ENCODE measurements at regions not wholly inside any gene's neighbourhood (a gene's known extent, or its start where the extent isn't known, plus 50 kb on each side); places are given as distances from the start of the nearest gene placed in this dataset.
"Not testable (repeated sequence)": the region's sequence is repeated elsewhere in the genome, so short reads cannot be mapped to it uniquely, and the experiment has no call there.

DNA sequence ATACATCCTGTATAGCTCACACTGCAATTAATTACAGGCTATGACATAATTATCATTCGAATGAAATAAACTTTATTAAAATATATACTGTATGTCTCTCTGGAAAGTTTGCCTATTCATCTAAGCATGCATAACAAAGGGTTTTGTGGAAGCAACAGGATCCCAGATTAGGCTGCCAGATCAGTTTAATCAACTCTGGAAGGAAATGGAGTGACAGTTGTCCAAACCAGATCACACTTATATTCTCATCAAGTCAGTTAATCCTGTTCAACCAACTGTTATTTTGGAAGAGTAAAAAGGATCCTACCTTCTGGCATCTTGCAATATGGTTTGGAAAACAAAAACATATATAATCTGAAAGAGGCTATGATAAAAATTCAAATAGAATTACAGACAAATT is 312.2 kb downstream of the FAT4 start:
- H3K4me1 ChIP-seq = no peaks in the 10 kb centered on the region
- no peak for TF ChIP-seq POLR2A (IDR thresholded peaks at IDR 0.05)
- TF ChIP-seq, protein P1, sequence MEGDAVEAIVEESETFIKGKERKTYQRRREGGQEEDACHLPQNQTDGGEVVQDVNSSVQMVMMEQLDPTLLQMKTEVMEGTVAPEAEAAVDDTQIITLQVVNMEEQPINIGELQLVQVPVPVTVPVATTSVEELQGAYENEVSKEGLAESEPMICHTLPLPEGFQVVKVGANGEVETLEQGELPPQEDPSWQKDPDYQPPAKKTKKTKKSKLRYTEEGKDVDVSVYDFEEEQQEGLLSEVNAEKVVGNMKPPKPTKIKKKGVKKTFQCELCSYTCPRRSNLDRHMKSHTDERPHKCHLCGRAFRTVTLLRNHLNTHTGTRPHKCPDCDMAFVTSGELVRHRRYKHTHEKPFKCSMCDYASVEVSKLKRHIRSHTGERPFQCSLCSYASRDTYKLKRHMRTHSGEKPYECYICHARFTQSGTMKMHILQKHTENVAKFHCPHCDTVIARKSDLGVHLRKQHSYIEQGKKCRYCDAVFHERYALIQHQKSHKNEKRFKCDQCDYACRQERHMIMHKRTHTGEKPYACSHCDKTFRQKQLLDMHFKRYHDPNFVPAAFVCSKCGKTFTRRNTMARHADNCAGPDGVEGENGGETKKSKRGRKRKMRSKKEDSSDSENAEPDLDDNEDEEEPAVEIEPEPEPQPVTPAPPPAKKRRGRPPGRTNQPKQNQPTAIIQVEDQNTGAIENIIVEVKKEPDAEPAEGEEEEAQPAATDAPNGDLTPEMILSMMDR (IDR thresholded peaks at IDR 0.05) = no peak
- DNase-seq = no peak
- no peak overlapping the region for H3K4me3 ChIP-seq
- no peaks in the 10 kb centered on the region for H3K27me3 ChIP-seq
- no peaks in the 10 kb centered on the region for H3K36me3 ChIP-seq
- H3K27ac ChIP-seq = no peak overlapping the region
- no peaks in the 10 kb centered on the region for H3K9me3 ChIP-seq

DNA sequence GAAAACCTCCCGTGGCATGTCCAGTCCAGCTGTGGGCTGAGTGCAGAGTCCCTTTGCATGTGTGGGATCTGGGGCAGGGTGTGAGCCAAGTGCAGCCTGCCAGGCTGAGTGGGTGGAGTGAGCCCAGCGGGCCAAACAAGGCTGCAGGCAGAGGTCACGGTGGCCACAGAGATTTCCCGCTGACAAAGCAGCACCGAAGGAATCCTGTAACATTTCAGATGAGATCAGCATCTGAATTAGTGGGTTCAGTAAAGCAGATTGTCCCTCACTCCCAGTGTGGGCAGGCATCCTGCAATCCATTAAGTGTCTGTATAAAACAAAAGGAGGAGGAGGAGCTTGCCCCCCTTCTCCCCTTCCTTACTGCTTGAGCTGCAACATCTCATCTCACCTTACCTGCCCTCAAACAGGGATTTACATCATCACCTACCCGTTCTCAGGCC is 324.4 kb downstream of the FAT4 start:
- no peak for DNase-seq
- TF ChIP-seq POLR2A (IDR thresholded peaks at IDR 0.05) = no peak
- TF ChIP-seq, protein P1 (IDR thresholded peaks at IDR 0.05) = no peak
- H3K27ac ChIP-seq = no peak overlapping the region
- no peaks in the 10 kb centered on the region for H3K4me1 ChIP-seq
- no peaks in the 10 kb centered on the region for H3K27me3 ChIP-seq
- no peaks in the 10 kb centered on the region for H3K36me3 ChIP-seq
- H3K9me3 ChIP-seq = no peaks in the 10 kb centered on the region
- no peak overlapping the region for H3K4me3 ChIP-seq

DNA sequence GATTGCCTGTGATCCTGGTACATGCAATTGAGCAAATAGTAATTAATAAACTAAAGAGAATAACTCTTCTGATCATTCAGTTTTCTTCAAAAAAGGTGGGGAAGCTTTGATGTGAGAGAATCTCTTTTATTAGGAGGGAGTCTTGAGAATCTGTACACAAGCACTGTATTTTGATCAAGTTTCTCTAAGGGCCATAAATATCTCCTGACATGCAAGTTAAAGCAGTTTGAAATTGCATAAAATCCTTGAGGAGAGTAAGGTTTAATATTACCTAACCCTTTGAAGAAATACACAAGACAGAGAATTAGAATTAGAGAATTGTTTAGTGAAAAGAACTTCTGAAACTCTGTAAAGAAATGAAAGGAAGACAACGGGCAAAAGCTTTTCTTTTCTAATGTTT is 326.9 kb downstream of the FAT4 start:
- no peak for DNase-seq
- Histone ChIP-seq H3K9me3 (no peaks in the 10 kb centered on the region), H3K27ac (no peak overlapping the region), H3K4me1 (no peaks in the 10 kb centered on the region), H3K27me3 (no peaks in the 10 kb centered on the region), H3K4me3 (no peak overlapping the region), H3K36me3 (no peaks in the 10 kb centered on the region)
- TF ChIP-seq, protein P1 (IDR thresholded peaks at IDR 0.05) = no peak
- TF ChIP-seq POLR2A (IDR thresholded peaks at IDR 0.05) = no peak

DNA sequence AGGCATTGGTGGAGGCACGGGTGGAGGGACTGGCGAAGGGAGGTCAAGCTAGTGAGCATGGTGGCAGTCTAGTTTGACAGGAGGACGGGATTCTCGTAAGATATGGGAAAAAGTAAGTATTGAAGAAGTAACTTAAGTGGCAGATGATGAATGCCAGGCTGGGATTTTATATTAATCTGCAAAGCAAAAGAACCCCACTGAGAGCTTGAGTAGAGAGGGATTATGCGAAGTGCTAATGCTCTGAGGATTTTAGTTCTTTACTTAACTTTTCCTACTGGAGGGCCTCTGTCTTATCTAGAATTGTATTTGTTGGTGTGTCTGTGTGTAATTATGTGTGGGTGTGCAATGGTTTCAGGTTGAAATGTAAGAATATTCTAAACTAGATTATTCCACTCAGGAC is 327.9 kb downstream of the FAT4 start:
- Histone ChIP-seq H3K27ac (no peak overlapping the region), H3K27me3 (no peaks in the 10 kb centered on the region), H3K36me3 (no peaks in the 10 kb centered on the region), H3K4me1 (no peaks in the 10 kb centered on the region), H3K4me3 (no peak overlapping the region), H3K9me3 (no peaks in the 10 kb centered on the region)
- no peak for TF ChIP-seq POLR2A (IDR thresholded peaks at IDR 0.05)
- TF ChIP-seq, protein P1 (IDR thresholded peaks at IDR 0.05) = no peak
- no peak for DNase-seq

DNA sequence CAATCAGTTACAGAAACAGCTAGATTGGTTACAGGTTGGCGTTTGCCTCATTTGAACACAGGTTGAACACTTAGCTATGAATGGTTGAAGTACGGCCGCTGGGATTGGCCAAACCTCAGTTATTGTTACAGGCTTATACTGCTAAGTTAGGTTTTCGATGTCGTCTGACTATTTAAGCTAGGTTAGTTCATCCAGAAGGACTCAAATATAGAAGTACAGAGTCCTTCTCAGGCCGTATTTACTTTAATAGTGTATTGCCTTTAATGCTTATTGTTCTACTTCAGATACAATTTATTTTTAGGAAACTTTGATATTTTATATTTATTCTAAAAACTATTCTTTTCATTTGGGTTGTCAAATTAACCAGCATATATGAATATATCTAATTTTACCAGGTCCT is 334.7 kb downstream of the FAT4 start:
- H3K27ac ChIP-seq = no peak overlapping the region
- no peaks in the 10 kb centered on the region for H3K36me3 ChIP-seq
- TF ChIP-seq, protein P1 (IDR thresholded peaks at IDR 0.05) = no peak
- no peak for TF ChIP-seq POLR2A (IDR thresholded peaks at IDR 0.05)
- DNase-seq = no peak
- H3K4me3 ChIP-seq = no peak overlapping the region
- no peaks in the 10 kb centered on the region for H3K9me3 ChIP-seq
- H3K27me3 ChIP-seq = no peaks in the 10 kb centered on the region
- H3K4me1 ChIP-seq = no peaks in the 10 kb centered on the region

DNA sequence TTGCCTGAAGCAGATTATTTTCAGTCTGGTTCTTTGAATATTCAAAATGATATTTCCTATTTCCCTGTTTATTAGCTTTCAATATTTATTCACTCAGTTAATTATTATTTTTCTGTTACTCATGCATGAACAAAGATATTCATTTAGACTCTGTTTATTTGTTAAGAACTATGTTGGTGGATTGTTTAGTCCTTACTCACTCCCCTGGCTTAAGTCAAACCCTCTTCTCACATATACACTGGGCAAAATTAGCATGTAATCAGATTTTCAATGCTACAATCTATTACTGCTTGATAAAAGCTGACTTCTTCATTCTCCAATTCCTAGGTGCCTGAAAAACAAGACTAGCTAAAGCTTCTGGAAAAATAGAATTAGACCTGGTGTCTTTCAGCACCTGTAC is 335.8 kb downstream of the FAT4 start:
- H3K27ac ChIP-seq = no peak overlapping the region
- H3K36me3 ChIP-seq = no peaks in the 10 kb centered on the region
- no peaks in the 10 kb centered on the region for H3K27me3 ChIP-seq
- H3K4me3 ChIP-seq = no peak overlapping the region
- DNase-seq = no peak
- TF ChIP-seq, protein P1 (IDR thresholded peaks at IDR 0.05) = no peak
- no peak for TF ChIP-seq POLR2A (IDR thresholded peaks at IDR 0.05)
- no peaks in the 10 kb centered on the region for H3K9me3 ChIP-seq
- no peaks in the 10 kb centered on the region for H3K4me1 ChIP-seq

DNA sequence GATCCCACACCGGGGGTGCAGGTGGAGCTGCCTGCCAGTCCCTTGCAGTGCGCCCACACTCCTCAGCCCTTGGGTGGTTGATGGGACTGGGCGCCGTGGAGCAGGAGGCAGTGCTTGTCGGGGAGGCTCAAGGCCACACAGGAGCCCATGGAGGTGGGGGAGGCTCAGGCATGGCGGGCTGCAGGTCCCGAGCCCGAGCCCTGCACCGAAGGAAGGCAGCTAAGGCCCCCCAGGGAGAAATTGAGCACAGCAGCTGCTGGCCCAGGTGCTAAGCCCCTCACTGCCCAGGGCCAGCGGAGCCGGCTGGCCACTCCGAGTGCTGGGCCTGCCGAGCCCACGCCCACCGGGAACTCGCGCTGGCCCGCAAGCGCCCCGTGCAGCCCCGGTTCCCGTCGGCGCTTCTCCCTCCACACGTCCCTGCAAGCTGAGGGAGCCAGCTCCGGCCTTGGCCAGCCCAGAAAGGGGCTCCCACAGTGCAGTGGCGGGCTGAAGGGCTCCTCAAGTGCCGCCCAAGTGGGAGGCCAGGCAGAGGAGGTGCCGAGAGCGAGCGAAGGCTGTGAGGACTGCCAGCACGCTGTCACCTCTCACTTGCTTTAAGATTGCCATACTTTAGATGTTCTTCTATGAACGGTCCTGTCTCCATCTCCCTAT is 337.1 kb downstream of the FAT4 start:
- H3K36me3 ChIP-seq, H3K4me1 ChIP-seq, DNase-seq, H3K9me3 ChIP-seq, H3K27me3 ChIP-seq, H3K27ac ChIP-seq, H3K4me3 ChIP-seq: not testable (repeated sequence)

All from Peyer's patch (tissue), 4 donors.